ENCODE measurements at regions not wholly inside any gene's neighbourhood (a gene's known extent, or its start where the extent isn't known, plus 50 kb on each side); places are given as distances from the start of the nearest gene placed in this dataset.

- Histone ChIP-seq H3K9me3 (ENCODE audit: control insufficient read depth in 1 of 2, insufficient read depth in 1 of 2, low read depth in 1 of 2, low read length in 2 of 2) (no peaks in the 10 kb centered on the region), H3K79me2 (ENCODE audit: insufficient read depth, low read length) (no peaks in the 10 kb centered on the region), H2AFZ (ENCODE audit: low read depth, low read length, poor library complexity, severe bottlenecking) (no peak overlapping the region), H3K9ac (ENCODE audit: low read length) (no peak overlapping the region), H3K27ac (ENCODE audit: low read depth, low read length) (no peak overlapping the region), H3K4me3 (replicated peaks in 1 of 2; ENCODE audit: low read depth in 1 of 2, low read length in 2 of 2) (no peak overlapping the region), H3K36me3 (ENCODE audit: control insufficient read depth in 1 of 2, insufficient read depth in 2 of 2, low read length in 2 of 2) (no peaks in the 10 kb centered on the region), H3K4me1 (ENCODE audit: control insufficient read depth in 1 of 2, insufficient read depth in 2 of 2, low read length in 2 of 2) (no peaks in the 10 kb centered on the region), H4K20me1 (ENCODE audit: insufficient read depth) (no peaks in the 10 kb centered on the region), H3K4me2 (ENCODE audit: low read length) (no peak overlapping the region), H3K9me2 (ENCODE audit: insufficient read depth) (no peaks in the 10 kb centered on the region), H3K27me3 (ENCODE audit: insufficient read depth, low read length) (0 out of 2 replicates have a peak, but pooled peaks cover 8% of the 10 kb centered on the region)
- intact Hi-C loops (cut with micrococcal nuclease), result no loop called here
- ChIA-PET POLR2A (no interaction called here), RAD21 (ENCODE audit: low non-redundant PET in 1 of 2, low total read pairs in 2 of 2, uncharacterized antibody in 2 of 2, unreplicated experiment in 2 of 2) (no interaction called here), CTCF (no interaction called here)
- BruUV-seq (replicated peaks), result no TSS peak
- DNase-seq (ENCODE audit: low read depth, low spot score) (no peak), ATAC-seq (no peak)
- no peak for TF ChIP-seq CTCF (IDR thresholded peaks at IDR 0.05 in 2 of 3, conservative IDR thresholded peaks at IDR 0.05 in 1 of 3; ENCODE audit: borderline replicate concordance in 1 of 3, insufficient read depth in 1 of 3, low read depth in 2 of 3, low read length in 2 of 3)
- no peak for TF ChIP-seq SIN3A (IDR thresholded peaks at IDR 0.05; ENCODE audit: low read depth)
- no peak for TF ChIP-seq SRF (IDR thresholded peaks at IDR 0.05; ENCODE audit: low read depth)
- no peak for TF ChIP-seq ELF1 (IDR thresholded peaks at IDR 0.05; ENCODE audit: borderline replicate concordance, low read depth)
- no peak for TF ChIP-seq ZNF274 (IDR thresholded peaks at IDR 0.05; ENCODE audit: low read depth, low read length)
- no peak for TF ChIP-seq SP1 (IDR thresholded peaks at IDR 0.05; ENCODE audit: low read depth)
- no peak for TF ChIP-seq EZH2 (IDR thresholded peaks at IDR 0.05)
- TF ChIP-seq EGR1 (IDR thresholded peaks at IDR 0.05; ENCODE audit: low read depth), result no peak
- TF ChIP-seq POLR2AphosphoS5 (IDR thresholded peaks at IDR 0.05; ENCODE audit: low read depth, low read length), result no peak
Observed at GRCh38 chr4:12956026-12956425, 528.1 kb downstream of the RAB28 start.
